ENCODE measurements at regions not wholly inside any gene's neighbourhood (a gene's known extent, or its start where the extent isn't known, plus 50 kb on each side); places are given as distances from the start of the nearest gene placed in this dataset.

GRCh38 chr12:73798523-73798922 is 739.1 kb upstream of the ATXN7L3B start:
- no peaks in the 10 kb centered on the region for H3K27me3 ChIP-seq (ENCODE audit: control insufficient read depth, insufficient read depth, low read length)
- no peak for TF ChIP-seq CTCF (IDR thresholded peaks at IDR 0.05; ENCODE audit: borderline replicate concordance, extremely low read depth, insufficient read depth)
- intact Hi-C loops (cut with DNase I), result no loop called here
- FAIRE-seq (no peak), DNase-seq (no peak)
- H3K36me3 ChIP-seq (ENCODE audit: control insufficient read depth in 2 of 3, insufficient read depth in 3 of 3, low read length in 3 of 3), result no peaks in the 10 kb centered on the region
- H3K9ac ChIP-seq (ENCODE audit: low read length in 3 of 3), result no peak overlapping the region
- no peak overlapping the region for H3K27ac ChIP-seq (ENCODE audit: low read depth in 2 of 2, low read length in 2 of 2)
- no peaks in the 10 kb centered on the region for H3K4me1 ChIP-seq (ENCODE audit: control insufficient read depth in 2 of 3, insufficient read depth in 2 of 3, low read depth in 1 of 3, low read length in 3 of 3)
- H3K9me3 ChIP-seq (ENCODE audit: control insufficient read depth in 2 of 3, insufficient read depth in 1 of 3, low read length in 3 of 3), result peaks cover 0 to 8% (median 2%) of the 10 kb centered on the region in 3 donors
- H3K4me3 ChIP-seq (ENCODE audit: low read length in 3 of 3), result no peak overlapping the region

GRCh38 chr12:73815072-73815645 is 722.5 kb upstream of the ATXN7L3B start:
- FAIRE-seq, result no peak
- no peak for DNase-seq
- Histone ChIP-seq H3K27me3 (ENCODE audit: control insufficient read depth, insufficient read depth, low read length) (no peaks in the 10 kb centered on the region), H3K27ac (ENCODE audit: low read depth in 2 of 2, low read length in 2 of 2) (no peak overlapping the region), H3K4me1 (ENCODE audit: control insufficient read depth in 2 of 3, insufficient read depth in 2 of 3, low read depth in 1 of 3, low read length in 3 of 3) (no peaks in the 10 kb centered on the region), H3K9ac (ENCODE audit: low read length in 3 of 3) (no peak overlapping the region), H3K9me3 (ENCODE audit: control insufficient read depth in 2 of 3, insufficient read depth in 1 of 3, low read length in 3 of 3) (no peaks in the 10 kb centered on the region), H3K4me3 (ENCODE audit: low read length in 3 of 3) (no peak overlapping the region), H3K36me3 (ENCODE audit: control insufficient read depth in 2 of 3, insufficient read depth in 3 of 3, low read length in 3 of 3) (no peaks in the 10 kb centered on the region)
- intact Hi-C loops (cut with DNase I), result no loop called here
- no peak for TF ChIP-seq CTCF (IDR thresholded peaks at IDR 0.05; ENCODE audit: borderline replicate concordance, extremely low read depth, insufficient read depth)

GRCh38 chr12:73817161-73817560 is 720.5 kb upstream of the ATXN7L3B start:
- Histone ChIP-seq H3K9me3 (ENCODE audit: control insufficient read depth in 2 of 3, insufficient read depth in 1 of 3, low read length in 3 of 3) (no peaks in the 10 kb centered on the region), H3K27me3 (ENCODE audit: control insufficient read depth, insufficient read depth, low read length) (no peaks in the 10 kb centered on the region), H3K4me1 (ENCODE audit: control insufficient read depth in 2 of 3, insufficient read depth in 2 of 3, low read depth in 1 of 3, low read length in 3 of 3) (no peaks in the 10 kb centered on the region), H3K4me3 (ENCODE audit: low read length in 3 of 3) (no peak overlapping the region), H3K36me3 (ENCODE audit: control insufficient read depth in 2 of 3, insufficient read depth in 3 of 3, low read length in 3 of 3) (no peaks in the 10 kb centered on the region), H3K9ac (ENCODE audit: low read length in 3 of 3) (no peak overlapping the region), H3K27ac (ENCODE audit: low read depth in 2 of 2, low read length in 2 of 2) (no peak overlapping the region)
- TF ChIP-seq CTCF (IDR thresholded peaks at IDR 0.05; ENCODE audit: borderline replicate concordance, extremely low read depth, insufficient read depth), result no peak
- DNase-seq (no peak), FAIRE-seq (no peak)
- intact Hi-C loops (cut with DNase I), result no loop called here

GRCh38 chr12:73833746-73834145 is 703.9 kb upstream of the ATXN7L3B start:
- TF ChIP-seq CTCF (IDR thresholded peaks at IDR 0.05; ENCODE audit: borderline replicate concordance, extremely low read depth, insufficient read depth), result no peak
- Histone ChIP-seq H3K27me3 (ENCODE audit: control insufficient read depth, insufficient read depth, low read length) (no peaks in the 10 kb centered on the region), H3K9me3 (ENCODE audit: control insufficient read depth in 2 of 3, insufficient read depth in 1 of 3, low read length in 3 of 3) (no peaks in the 10 kb centered on the region), H3K4me1 (ENCODE audit: control insufficient read depth in 2 of 3, insufficient read depth in 2 of 3, low read depth in 1 of 3, low read length in 3 of 3) (no peaks in the 10 kb centered on the region), H3K4me3 (ENCODE audit: low read length in 3 of 3) (no peak overlapping the region), H3K27ac (ENCODE audit: low read depth in 2 of 2, low read length in 2 of 2) (no peak overlapping the region), H3K9ac (ENCODE audit: low read length in 3 of 3) (no peak overlapping the region), H3K36me3 (ENCODE audit: control insufficient read depth in 2 of 3, insufficient read depth in 3 of 3, low read length in 3 of 3) (no peaks in the 10 kb centered on the region)
- DNase-seq (no peak), FAIRE-seq (no peak)
- intact Hi-C loops (cut with DNase I), result no loop called here

Data from kidney (tissue), 13 donors.